BLaER1 (cell line): ENCODE measurements at regions not wholly inside any gene's neighbourhood (a gene's known extent, or its start where the extent isn't known, plus 50 kb on each side); places are given as distances from the start of the nearest gene placed in this dataset.

Experiments
- H3K27ac ChIP-seq: shearing (Covaris generic); formaldehyde crosslinking; 2 replicates; pipeline ENCODE4 v1.8.1; 2022
- H3K27me3 ChIP-seq: shearing (Covaris generic); formaldehyde crosslinking; 2 replicates; pipeline ENCODE4 v1.8.1; 2022
- H3K36me3 ChIP-seq: shearing (Covaris generic); formaldehyde crosslinking; 2 replicates; pipeline ENCODE4 v1.8.1; 2022
- H3K4me1 ChIP-seq: shearing (Covaris generic); formaldehyde crosslinking; 2 replicates; pipeline ENCODE4 v1.8.1; 2022
- H3K4me2 ChIP-seq: shearing (Covaris generic); formaldehyde crosslinking; 2 replicates; pipeline ENCODE4 v1.8.1; 2022
- H3K4me3 ChIP-seq: shearing (Covaris generic); formaldehyde crosslinking; 2 replicates; pipeline ENCODE4 v1.8.1; 2022
- H3K9ac ChIP-seq: shearing (Covaris generic); formaldehyde crosslinking; 2 replicates; pipeline ENCODE4 v1.8.1; 2022
- H3K9me3 ChIP-seq: shearing (Covaris generic); formaldehyde crosslinking; 2 replicates; pipeline ENCODE4 v1.8.1; 2022
- H4K20me1 ChIP-seq: shearing (Covaris generic); formaldehyde crosslinking; 2 replicates; pipeline ENCODE4 v1.8.1; 2022
- Cebpa-rat ChIP-seq: shearing (Covaris generic); IDR thresholded peaks from 2 replicates; pipeline ENCODE4 v1.8.1; 2022

DNA sequence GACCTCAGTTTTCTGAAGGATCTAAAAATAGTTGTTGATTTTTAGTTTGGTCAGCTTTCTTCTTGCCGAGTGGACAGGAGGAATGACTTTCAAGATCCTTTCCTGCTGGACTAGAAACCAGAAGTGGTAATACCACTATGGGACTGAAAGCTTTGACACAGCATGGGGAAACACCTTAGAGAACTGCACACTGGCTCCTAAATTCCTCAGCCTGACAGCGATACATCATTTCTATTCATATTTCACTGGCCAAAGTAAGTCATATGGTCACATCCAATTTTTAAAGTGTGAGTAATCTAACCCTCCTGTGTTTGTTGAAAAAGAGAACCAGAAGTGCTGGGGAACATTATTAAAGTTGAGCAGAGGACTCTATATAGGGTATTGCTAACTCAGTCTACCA, 244.7 kb upstream of the MMADHC start:
- H4K20me1 ChIP-seq: no peaks in the 10 kb centered on the region
- no peak overlapping the region for H3K9ac ChIP-seq
- no peak for TF ChIP-seq Cebpa-rat
- H3K4me3 ChIP-seq: no peak overlapping the region
- H3K27ac ChIP-seq: no peak overlapping the region
- H3K36me3 ChIP-seq: no peaks in the 10 kb centered on the region
- no peaks in the 10 kb centered on the region for H3K4me1 ChIP-seq
- no peaks in the 10 kb centered on the region for H3K27me3 ChIP-seq
- H3K9me3 ChIP-seq: no peaks in the 10 kb centered on the region
- no peak overlapping the region for H3K4me2 ChIP-seq

DNA sequence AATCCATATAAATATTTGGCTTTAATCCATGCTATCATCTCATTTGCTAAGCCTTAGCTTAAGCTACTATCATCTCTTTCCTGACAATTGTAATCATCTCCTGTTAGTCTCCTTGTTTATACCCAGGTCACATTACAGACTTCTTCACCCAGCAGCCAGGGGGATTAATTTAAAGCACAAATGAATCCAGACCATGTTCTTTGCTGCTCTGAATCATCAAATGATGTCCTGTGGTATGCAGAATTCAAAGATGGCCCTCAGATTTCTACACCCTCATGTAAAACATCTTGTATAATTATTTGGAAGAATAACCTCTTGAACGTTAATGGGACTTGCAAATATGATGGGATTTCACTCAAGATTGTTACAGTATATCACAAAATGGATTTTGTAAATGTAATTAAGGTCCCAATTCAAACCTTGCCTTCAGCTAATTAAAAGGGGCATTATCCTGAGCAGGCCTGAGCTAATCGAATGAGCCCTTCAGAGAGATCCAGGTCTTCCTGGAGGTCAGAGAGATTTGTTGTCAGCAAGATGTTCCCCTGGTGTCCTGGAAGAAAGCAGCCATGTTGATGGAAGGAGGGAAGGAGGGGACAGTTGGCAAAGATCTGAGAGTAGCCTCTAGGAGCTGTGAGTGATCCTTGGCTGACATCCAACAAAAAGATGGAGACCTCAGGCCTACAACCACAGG, 241.1 kb upstream of the MMADHC start:
- H3K4me1 ChIP-seq: no peaks in the 10 kb centered on the region
- no peak for TF ChIP-seq Cebpa-rat
- no peak overlapping the region for H3K4me2 ChIP-seq
- H4K20me1 ChIP-seq: no peaks in the 10 kb centered on the region
- no peak overlapping the region for H3K9ac ChIP-seq
- no peaks in the 10 kb centered on the region for H3K9me3 ChIP-seq
- no peaks in the 10 kb centered on the region for H3K27me3 ChIP-seq
- H3K36me3 ChIP-seq: no peaks in the 10 kb centered on the region
- no peak overlapping the region for H3K27ac ChIP-seq
- no peak overlapping the region for H3K4me3 ChIP-seq

DNA sequence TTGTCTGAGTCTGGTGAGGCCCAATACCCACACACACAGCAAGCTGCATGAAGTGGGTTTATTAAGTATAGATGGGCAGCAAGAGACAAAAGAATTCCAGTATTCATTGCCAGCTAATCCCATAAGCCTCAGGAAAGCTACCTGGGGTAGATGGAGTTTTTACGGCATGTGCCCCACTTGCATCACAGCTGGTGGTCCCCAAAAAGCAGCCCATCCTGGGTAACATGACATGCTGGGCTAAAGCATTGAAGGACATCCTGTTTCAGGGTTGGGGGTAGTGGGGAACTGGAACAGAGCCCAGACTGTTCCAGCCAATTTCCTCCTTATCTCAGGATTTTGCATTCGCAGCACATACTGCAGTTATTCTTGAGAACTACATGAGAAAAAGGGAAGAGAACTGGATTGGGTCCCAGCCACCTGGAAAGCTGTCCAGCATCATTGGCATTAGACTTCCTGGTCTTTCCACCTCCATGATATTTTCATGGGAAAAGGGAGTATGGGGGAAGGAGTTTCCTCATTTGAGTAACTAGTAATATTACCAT, 240.1 kb upstream of the MMADHC start:
- H3K9ac ChIP-seq: no peak overlapping the region
- no peaks in the 10 kb centered on the region for H3K9me3 ChIP-seq
- no peak overlapping the region for H3K27ac ChIP-seq
- no peak overlapping the region for H3K4me3 ChIP-seq
- H3K4me2 ChIP-seq: no peak overlapping the region
- no peaks in the 10 kb centered on the region for H3K27me3 ChIP-seq
- no peak for TF ChIP-seq Cebpa-rat
- no peaks in the 10 kb centered on the region for H3K4me1 ChIP-seq
- H3K36me3 ChIP-seq: no peaks in the 10 kb centered on the region
- no peaks in the 10 kb centered on the region for H4K20me1 ChIP-seq

GRCh38 chr2:149826471-149827125, 239.0 kb upstream of the MMADHC start:
- H3K36me3 ChIP-seq: no peaks in the 10 kb centered on the region
- TF ChIP-seq Cebpa-rat: no peak
- no peaks in the 10 kb centered on the region for H3K4me1 ChIP-seq
- H3K9me3 ChIP-seq: no peaks in the 10 kb centered on the region
- no peak overlapping the region for H3K4me3 ChIP-seq
- no peak overlapping the region for H3K4me2 ChIP-seq
- H3K27ac ChIP-seq: no peak overlapping the region
- H3K9ac ChIP-seq: no peak overlapping the region
- H3K27me3 ChIP-seq: no peaks in the 10 kb centered on the region
- H4K20me1 ChIP-seq: no peaks in the 10 kb centered on the region

DNA sequence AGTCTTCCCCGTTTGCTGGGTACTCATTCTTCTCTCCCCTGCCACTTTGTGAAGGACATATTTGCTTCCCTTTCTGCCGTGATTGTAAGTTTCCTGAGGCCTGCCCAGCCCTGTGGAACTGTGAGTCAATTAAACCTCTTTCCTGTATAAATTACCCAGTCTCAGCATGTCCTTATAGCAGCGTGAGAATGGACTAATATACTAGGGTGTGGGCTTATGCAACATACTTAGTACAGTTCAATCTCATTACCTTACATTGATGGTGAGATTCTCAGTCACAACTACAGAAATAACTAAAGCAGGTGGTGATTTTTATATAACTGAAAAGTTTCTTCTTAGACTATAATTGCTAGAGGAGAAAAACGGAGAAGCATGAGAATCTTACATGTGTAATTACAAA, 237.9 kb upstream of the MMADHC start:
- no peak overlapping the region for H3K9ac ChIP-seq
- H4K20me1 ChIP-seq: no peaks in the 10 kb centered on the region
- no peak overlapping the region for H3K4me3 ChIP-seq
- no peaks in the 10 kb centered on the region for H3K36me3 ChIP-seq
- no peak overlapping the region for H3K27ac ChIP-seq
- H3K4me1 ChIP-seq: no peaks in the 10 kb centered on the region
- no peaks in the 10 kb centered on the region for H3K27me3 ChIP-seq
- TF ChIP-seq Cebpa-rat: no peak
- no peak overlapping the region for H3K4me2 ChIP-seq
- H3K9me3 ChIP-seq: no peaks in the 10 kb centered on the region

- no peak overlapping the region for H3K27ac ChIP-seq
- H3K4me1 ChIP-seq: no peaks in the 10 kb centered on the region
- TF ChIP-seq Cebpa-rat: no peak
- H3K9ac ChIP-seq: no peak overlapping the region
- no peak overlapping the region for H3K4me2 ChIP-seq
- no peaks in the 10 kb centered on the region for H3K27me3 ChIP-seq
- H3K36me3 ChIP-seq: no peaks in the 10 kb centered on the region
- no peaks in the 10 kb centered on the region for H3K9me3 ChIP-seq
- no peaks in the 10 kb centered on the region for H4K20me1 ChIP-seq
- H3K4me3 ChIP-seq: no peak overlapping the region
These were observed 236.6 kb upstream of the MMADHC start for GRCh38 chr2:149824136-149824535.

- TF ChIP-seq Cebpa-rat: no peak
- H4K20me1 ChIP-seq: no peaks in the 10 kb centered on the region
- H3K27ac ChIP-seq: no peak overlapping the region
- H3K27me3 ChIP-seq: no peaks in the 10 kb centered on the region
- no peak overlapping the region for H3K4me2 ChIP-seq
- no peaks in the 10 kb centered on the region for H3K9me3 ChIP-seq
- no peaks in the 10 kb centered on the region for H3K36me3 ChIP-seq
- H3K4me1 ChIP-seq: no peaks in the 10 kb centered on the region
- no peak overlapping the region for H3K9ac ChIP-seq
- no peak overlapping the region for H3K4me3 ChIP-seq
These were observed 231.9 kb upstream of the MMADHC start for GRCh38 chr2:149819356-149819957.

GRCh38 chr2:149816756-149817551, 229.4 kb upstream of the MMADHC start:
- no peak overlapping the region for H3K4me3 ChIP-seq
- H3K9me3 ChIP-seq: no peaks in the 10 kb centered on the region
- no peaks in the 10 kb centered on the region for H3K36me3 ChIP-seq
- H4K20me1 ChIP-seq: no peaks in the 10 kb centered on the region
- no peak overlapping the region for H3K9ac ChIP-seq
- no peak overlapping the region for H3K27ac ChIP-seq
- no peak for TF ChIP-seq Cebpa-rat
- no peaks in the 10 kb centered on the region for H3K27me3 ChIP-seq
- H3K4me2 ChIP-seq: no peak overlapping the region
- H3K4me1 ChIP-seq: no peaks in the 10 kb centered on the region

- H3K27me3 ChIP-seq: no peaks in the 10 kb centered on the region
- no peak for TF ChIP-seq Cebpa-rat
- no peaks in the 10 kb centered on the region for H3K9me3 ChIP-seq
- no peaks in the 10 kb centered on the region for H3K4me1 ChIP-seq
- H4K20me1 ChIP-seq: no peaks in the 10 kb centered on the region
- no peak overlapping the region for H3K4me3 ChIP-seq
- no peak overlapping the region for H3K27ac ChIP-seq
- no peak overlapping the region for H3K4me2 ChIP-seq
- H3K36me3 ChIP-seq: no peaks in the 10 kb centered on the region
- no peak overlapping the region for H3K9ac ChIP-seq
These were observed 228.4 kb upstream of the MMADHC start for GRCh38 chr2:149815941-149816340.
